ENCODE measurements at regions not wholly inside any gene's neighbourhood (a gene's known extent, or its start where the extent isn't known, plus 50 kb on each side); places are given as distances from the start of the nearest gene placed in this dataset.

- no peak for TF ChIP-seq POLR2A (IDR thresholded peaks at IDR 0.05)
- TF ChIP-seq CTCF (IDR thresholded peaks at IDR 0.05): no peak
- no peaks in the 10 kb centered on the region for H3K36me3 ChIP-seq
- H3K4me3 ChIP-seq: no peak overlapping the region
- no peak for ATAC-seq
- H3K27ac ChIP-seq: no peak overlapping the region
- no peaks in the 10 kb centered on the region for H3K9me3 ChIP-seq
- no peaks in the 10 kb centered on the region for H3K27me3 ChIP-seq
- intact Hi-C loops (cut with DNase I): no loop called here
- DNase-seq: no peak
- WGBS (ENCODE audit: insufficient coverage, low coverage, low lambda C conversion rate, missing lambda C conversion rate): 82% methylated on average over 3 of the region's 3 CpGs
- H3K4me1 ChIP-seq: no peaks in the 10 kb centered on the region
Measured at GRCh38 chr11:23840872-23841271, 656.0 kb upstream of the LUZP2 start.

DNA sequence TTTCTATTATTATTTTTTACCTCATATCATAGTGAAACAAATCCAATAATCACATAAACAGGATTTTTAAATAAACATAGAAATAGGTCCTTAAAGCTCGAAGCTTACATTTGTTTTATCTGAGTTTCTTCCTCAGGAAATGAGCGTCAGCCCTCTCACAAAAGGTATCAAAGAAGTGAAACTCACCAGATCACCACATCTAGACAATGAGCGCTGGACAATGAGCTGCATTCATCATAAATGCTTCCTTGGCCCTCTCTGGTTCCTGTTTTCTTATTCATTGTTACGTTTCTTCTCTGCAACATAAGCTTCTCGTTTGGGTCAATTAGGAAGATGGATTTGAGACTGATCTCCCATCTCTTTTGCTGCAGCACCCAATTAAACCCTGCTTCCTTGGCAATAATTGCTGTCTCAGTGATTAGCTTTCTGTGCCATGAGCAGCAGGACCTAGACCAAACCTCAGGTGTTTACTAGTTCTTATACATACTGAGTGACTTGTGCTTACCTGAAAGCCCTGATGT lies 649.9 kb upstream of the LUZP2 start:
- Histone ChIP-seq H3K27me3 (no peaks in the 10 kb centered on the region), H3K27ac (no peak overlapping the region), H3K9me3 (no peaks in the 10 kb centered on the region), H3K36me3 (no peaks in the 10 kb centered on the region), H3K4me1 (no peaks in the 10 kb centered on the region), H3K4me3 (no peak overlapping the region)
- no peak for TF ChIP-seq CTCF (IDR thresholded peaks at IDR 0.05)
- no peak for TF ChIP-seq POLR2A (IDR thresholded peaks at IDR 0.05)
- DNase-seq: no peak
- no peak for ATAC-seq
- 36% methylated on average over 5 of the region's 5 CpGs for whole genome bisulfite sequencing (ENCODE audit: insufficient coverage, low coverage, low lambda C conversion rate, missing lambda C conversion rate)
- intact Hi-C loops (cut with DNase I): no loop called here

GRCh38 chr11:23851216-23851615 lies 645.6 kb upstream of the LUZP2 start:
- TF ChIP-seq CTCF (IDR thresholded peaks at IDR 0.05) (no peak), POLR2A (IDR thresholded peaks at IDR 0.05) (no peak)
- intact Hi-C loops (cut with DNase I): no loop called here
- DNase-seq (no peak), ATAC-seq (no peak)
- H3K27ac ChIP-seq: no peak overlapping the region
- no peaks in the 10 kb centered on the region for H3K4me1 ChIP-seq
- H3K36me3 ChIP-seq: no peaks in the 10 kb centered on the region
- no peaks in the 10 kb centered on the region for H3K9me3 ChIP-seq
- WGBS (ENCODE audit: insufficient coverage, low coverage, low lambda C conversion rate, missing lambda C conversion rate): 21% methylated on average over 1 of the region's 1 CpG
- H3K4me3 ChIP-seq: no peak overlapping the region
- H3K27me3 ChIP-seq: no peaks in the 10 kb centered on the region

DNA sequence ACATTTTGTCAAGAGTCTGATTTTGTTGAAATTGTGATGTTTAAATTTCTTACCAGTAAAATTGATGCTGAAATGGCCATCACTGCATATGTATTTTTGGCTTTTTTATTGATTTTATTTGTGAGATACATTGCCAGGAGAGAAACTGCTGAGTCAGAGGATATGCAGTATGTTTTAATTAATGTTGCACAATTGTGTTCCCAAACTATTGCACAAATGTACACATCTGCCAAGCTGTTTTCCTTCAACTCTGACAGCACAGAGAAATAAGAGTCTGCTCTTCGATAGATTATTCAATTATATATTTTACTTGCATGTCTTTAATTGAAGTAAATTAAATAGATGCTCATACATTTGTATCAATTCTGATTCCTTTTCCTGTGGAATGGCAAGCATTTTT lies 640.2 kb upstream of the LUZP2 start:
- ATAC-seq (no peak), DNase-seq (no peak)
- no peaks in the 10 kb centered on the region for H3K27me3 ChIP-seq
- intact Hi-C loops (cut with DNase I): no loop called here
- TF ChIP-seq POLR2A (IDR thresholded peaks at IDR 0.05) (no peak), CTCF (IDR thresholded peaks at IDR 0.05) (no peak)
- H3K4me3 ChIP-seq: no peak overlapping the region
- no peaks in the 10 kb centered on the region for H3K36me3 ChIP-seq
- peaks cover 0 to 5% (median 0%) of the 10 kb centered on the region in 4 donors for H3K9me3 ChIP-seq
- no peaks in the 10 kb centered on the region for H3K4me1 ChIP-seq
- 50% methylated on average over 1 of the region's 1 CpG for WGBS (ENCODE audit: insufficient coverage, low coverage, low lambda C conversion rate, missing lambda C conversion rate)
- no peak overlapping the region for H3K27ac ChIP-seq

DNA sequence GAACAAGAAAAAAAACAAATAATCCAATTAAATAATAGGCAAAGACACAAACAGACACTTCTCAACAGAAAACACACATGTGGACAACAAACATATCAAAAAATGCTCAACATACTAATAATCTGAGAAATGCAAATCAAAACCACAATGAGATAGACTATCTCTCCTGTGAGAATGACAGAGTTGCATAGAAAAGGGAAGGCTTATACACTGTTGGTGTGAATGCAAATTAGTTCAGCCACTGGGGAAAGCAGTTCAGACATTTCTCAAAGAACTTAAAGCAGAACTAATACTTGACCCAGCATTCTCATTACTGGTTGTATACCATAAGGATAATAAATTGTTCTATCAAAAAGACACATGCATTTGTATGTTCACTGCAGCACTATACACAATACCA lies 637.8 kb upstream of the LUZP2 start:
- DNase-seq (no peak), ATAC-seq (no peak)
- TF ChIP-seq POLR2A (IDR thresholded peaks at IDR 0.05) (no peak), CTCF (IDR thresholded peaks at IDR 0.05) (no peak)
- Histone ChIP-seq H3K9me3 (peaks cover 0 to 5% (median 0%) of the 10 kb centered on the region in 4 donors), H3K4me3 (no peak overlapping the region), H3K4me1 (no peaks in the 10 kb centered on the region), H3K27ac (no peak overlapping the region), H3K36me3 (no peaks in the 10 kb centered on the region), H3K27me3 (no peaks in the 10 kb centered on the region)
- intact Hi-C loops (cut with DNase I): no loop called here
